HepG2 (cell line): ENCODE measurements at regions not wholly inside any gene's neighbourhood (a gene's known extent, or its start where the extent isn't known, plus 50 kb on each side); places are given as distances from the start of the nearest gene placed in this dataset.

Source experiments
- ATAC-seq: fragments of 200-7000 bp; cut with Tn5 transposase; 3 replicates; pipeline ENCODE4 v1.9.1; 2020; ENCODE audit warnings: mild to moderate bottlenecking, moderate library complexity
- BruUV-seq: library from RNA; stranded (reverse); fragments of 400-500 nt; replicated peaks from 2 replicates; lab custom pipeline; 2021; lab: Mats Ljungman, UMichigan
- CTCF ChIA-PET: fragments of 300-600 bp; formaldehyde crosslinking; extraction: SDS; loops from one replicate; lab custom pipeline; 2021; ENCODE audit warnings: low total read pairs, inconsistent platforms, low intra/inter-chr PET ratio; lab: Yijun Ruan, JAX
- POLR2A ChIA-PET: fragments of 350-600 bp; sonication (Branson Sonifier 250); formaldehyde crosslinking; loops from one replicate; lab custom pipeline; 2020; ENCODE audit warnings: antibody characterized with exemption, inconsistent platforms; lab: Yijun Ruan, JAX
- DNase-seq: peaks from one replicate; pipeline ENCODE4 v3.0.0-alpha.2; 2015; ENCODE audit warnings: low spot score
- FAIRE-seq: peaks from 3 replicates; lab custom pipeline; 2011; peaks lifted over from hg19 to GRCh38; lab: Jason Lieb, UNC
- H2AFZ ChIP-seq: one replicate; pipeline ENCODE4 v1.6.1; 2011; ENCODE audit warnings: low read length, inconsistent platforms
- H3K27ac ChIP-seq: fragments of 300-600 bp; 3 replicates; pipeline ENCODE4 v1.8.0; 2011; ENCODE audit warnings: mixed run types, mild to moderate bottlenecking, mixed read lengths, low read length, inconsistent platforms; ENCODE audit not compliant: insufficient read depth; ENCODE audit errors: extremely low read length
- H3K27me3 ChIP-seq, 2 experiments: fragments of 200-600 bp in 1 of 2; 2 replicates in 1 of 2; 3 replicates in 1 of 2; pipeline versions ENCODE4 v1.6.0 to v1.8.0; 2011; ENCODE audit warnings: low read length in 2 of 2, mild to moderate bottlenecking in 2 of 2, moderate library complexity in 2 of 2, inconsistent platforms in 1 of 2; ENCODE audit not compliant: insufficient read depth in 2 of 2, control insufficient read depth in 1 of 2
- H3K36me3 ChIP-seq, 2 experiments: fragments of 200-600 bp in 1 of 2; replicated peaks in 1 of 2; 2 replicates in 1 of 2; 3 replicates in 1 of 2; pipeline versions ENCODE4 v1.5.1 to v1.8.0; 2011; ENCODE audit warnings: low read length in 2 of 2, inconsistent platforms in 1 of 2; ENCODE audit not compliant: insufficient read depth in 2 of 2, control insufficient read depth in 1 of 2
- H3K4me1 ChIP-seq: 2 replicates; pipeline ENCODE4 v1.5.1; 2012; ENCODE audit warnings: low read length, inconsistent platforms; ENCODE audit not compliant: insufficient read depth
- H3K4me2 ChIP-seq: 2 replicates; pipeline ENCODE4 v1.6.0; 2011; ENCODE audit warnings: low read depth, low read length, inconsistent platforms
- H3K4me3 ChIP-seq, 3 experiments: fragments of 200-600 bp in 1 of 3; sonication (generic), shearing (Covaris generic) in 1 of 3; replicated peaks in 1 of 3; 2 replicates each; pipeline ENCODE4 v1.5.1; 2011 to 2016; ENCODE audit warnings: low read length in 3 of 3, inconsistent platforms in 2 of 3, low read depth in 2 of 3, mild to moderate bottlenecking in 2 of 3, control low read depth in 1 of 3, mixed read lengths in 1 of 3; ENCODE audit not compliant: insufficient read depth in 1 of 3
- H3K79me2 ChIP-seq: one replicate; pipeline ENCODE4 v1.6.1; 2011; ENCODE audit warnings: low read length, inconsistent platforms; ENCODE audit not compliant: insufficient read depth
- H3K9ac ChIP-seq: 2 replicates; pipeline ENCODE4 v1.6.0; 2011; ENCODE audit warnings: mild to moderate bottlenecking, low read depth, low read length, inconsistent platforms; ENCODE audit not compliant: insufficient read depth
- H3K9me3 ChIP-seq: 2 replicates; pipeline ENCODE4 v1.5.1; 2012; ENCODE audit warnings: mild to moderate bottlenecking, low read length
- H4K20me1 ChIP-seq: 2 replicates; pipeline ENCODE4 v1.6.0; 2011; ENCODE audit warnings: inconsistent platforms, mild to moderate bottlenecking, low read length, moderate library complexity; ENCODE audit not compliant: insufficient read depth
- AKNA ChIP-seq: sonication (generic); formaldehyde crosslinking; IDR thresholded peaks from 2 replicates; pipeline ENCODE4 v1.4.0; 2020; ENCODE audit warnings: missing genetic modification reagents, borderline replicate concordance
- BORCS8-MEF2B ChIP-seq: sonication (generic); formaldehyde crosslinking; IDR thresholded peaks from 2 replicates; pipeline ENCODE4 v1.8.0; 2022; ENCODE audit warnings: mild to moderate bottlenecking, missing genetic modification reagents
- FOSL2 ChIP-seq: sonication (generic); formaldehyde crosslinking; IDR thresholded peaks from 2 replicates; pipeline ENCODE4 v1.4.0; 2020; ENCODE audit warnings: missing genetic modification reagents
- IRX3 ChIP-seq: sonication (generic); formaldehyde crosslinking; IDR thresholded peaks from 2 replicates; pipeline ENCODE4 v1.8.1; 2023; ENCODE audit warnings: mild to moderate bottlenecking, low read depth, missing genetic modification reagents, borderline replicate concordance
- MAFK ChIP-seq, 2 experiments: IDR thresholded peaks in 1 of 2; conservative IDR thresholded peaks in 1 of 2; 2 replicates each; pipeline ENCODE4 v1.6.1; 2011; ENCODE audit warnings: improper control_type of control experiment in 2 of 2, low read length in 2 of 2
- NFE2 ChIP-seq: sonication (generic); formaldehyde crosslinking; IDR thresholded peaks from 2 replicates; pipeline ENCODE4 v1.4.0; 2020; ENCODE audit warnings: missing genetic modification reagents
- NR0B2 ChIP-seq: sonication (generic); formaldehyde crosslinking; IDR thresholded peaks from 2 replicates; pipeline ENCODE4 v1.4.0; 2020; ENCODE audit warnings: mild to moderate bottlenecking, missing genetic modification reagents
- POGZ ChIP-seq: sonication (generic); formaldehyde crosslinking; IDR thresholded peaks from 2 replicates; pipeline ENCODE4 v1.4.0; 2020; ENCODE audit warnings: mild to moderate bottlenecking, missing genetic modification reagents
- TBX3 ChIP-seq: fragments of 450-650 bp; IDR thresholded peaks from 2 replicates; pipeline ENCODE4 v1.6.1; 2017; ENCODE audit warnings: antibody characterized with exemption, mild to moderate bottlenecking, inconsistent platforms, borderline replicate concordance
- TEF ChIP-seq: sonication (generic); formaldehyde crosslinking; IDR thresholded peaks from 2 replicates; pipeline ENCODE4 v1.5.0; 2020; ENCODE audit warnings: missing genetic modification reagents
- ZBTB33 ChIP-seq: sonication (generic); formaldehyde crosslinking; IDR thresholded peaks from 2 replicates; pipeline ENCODE4 v1.4.0; 2020; ENCODE audit warnings: missing genetic modification reagents
- ZNF20 ChIP-seq: sonication (generic); formaldehyde crosslinking; IDR thresholded peaks from 2 replicates; pipeline ENCODE4 v1.4.0; 2020; ENCODE audit warnings: mild to moderate bottlenecking, moderate library complexity, missing genetic modification reagents
- ZNF3 ChIP-seq: IDR thresholded peaks from 2 replicates; pipeline ENCODE4 v1.7.0; 2017; ENCODE audit warnings: inconsistent platforms
- ZNF513 ChIP-seq: sonication (generic); formaldehyde crosslinking; conservative IDR thresholded peaks from 2 replicates; pipeline ENCODE4 v1.5.0; 2020; ENCODE audit warnings: missing genetic modification reagents
- ZNF737 ChIP-seq: sonication (generic); formaldehyde crosslinking; IDR thresholded peaks from 2 replicates; pipeline ENCODE4 v1.5.0; 2020; ENCODE audit warnings: missing genetic modification reagents, mild to moderate bottlenecking, borderline replicate concordance
- in situ Hi-C: cut with HindIII; loops from 2 replicates; pipeline ENCODE4 v1.10.0; 2017; ENCODE audit warnings: low pct_unique_long_range_greater_than_20kb; ENCODE audit not compliant: extremely low pct_ligation_motif_present
- intact Hi-C: fragments of 100-400 bp; cut with micrococcal nuclease; formaldehyde crosslinking; loops from one replicate; pipeline ENCODE4 v1.10.0; 2022; ENCODE audit not compliant: unreplicated experiment

- BruUV-seq = no TSS peak
- Histone ChIP-seq H3K4me1 (no peaks in the 10 kb centered on the region), H3K27me3 (no peaks in the 10 kb centered on the region), H3K4me2 (no peak overlapping the region), H4K20me1 (no peaks in the 10 kb centered on the region), H2AFZ (no peak overlapping the region), H3K36me3 (no peaks in the 10 kb centered on the region), H3K4me3 (no peak overlapping the region), H3K9ac (no peak overlapping the region), H3K9me3 (peaks cover 44% of the 10 kb centered on the region; the same call in 1 of the 2 replicates), H3K79me2 (no peaks in the 10 kb centered on the region)
- in situ Hi-C loops (no loop called here), intact Hi-C loops (no loop called here)
- ChIA-PET CTCF (no interaction called here), POLR2A (no interaction called here)
- DNase-seq = no peak
- no peak for ATAC-seq
- no peak for FAIRE-seq
- TF ChIP-seq POGZ (CRISPR knock-in tag) (no peak), ZNF737 (CRISPR knock-in tag) (no peak), BORCS8-MEF2B (no peak), AKNA (CRISPR knock-in tag) (no peak), TEF (CRISPR knock-in tag) (no peak), TBX3 (no peak), NFE2 (CRISPR knock-in tag) (no peak), NR0B2 (CRISPR knock-in tag) (no peak), FOSL2 (no peak), ZNF513 (CRISPR knock-in tag) (no peak), ZNF20 (CRISPR knock-in tag) (no peak), MAFK (conservative IDR thresholded peaks at IDR 0.05 in 1 of 2, IDR thresholded peaks at IDR 0.05 in 1 of 2; ENCODE audit: low read length in 2 of 2) (no peak), ZBTB33 (CRISPR knock-in tag) (no peak), ZNF3 (no peak), IRX3 (CRISPR knock-in tag) (no peak)
- TF ChIP-seq, all 625 proteins: peak for 0
- H3K27ac ChIP-seq = no peak overlapping the region
Measured at GRCh38 chr4:175456131-175456530, 355.9 kb downstream of the GPM6A start.
